GM12874 (cell line): ENCODE measurements at regions not wholly inside any gene's neighbourhood (a gene's known extent, or its start where the extent isn't known, plus 50 kb on each side); places are given as distances from the start of the nearest gene placed in this dataset.

Experiments
- TF ChIP-seq, protein P1 (sequence below): IDR thresholded peaks from 2 replicates; pipeline ENCODE4 v1.5.1; 2011; ENCODE audit warnings: low read depth, mild to moderate bottlenecking, control low read depth, low read length, moderate library complexity; ENCODE audit not compliant: insufficient read depth

DNA sequence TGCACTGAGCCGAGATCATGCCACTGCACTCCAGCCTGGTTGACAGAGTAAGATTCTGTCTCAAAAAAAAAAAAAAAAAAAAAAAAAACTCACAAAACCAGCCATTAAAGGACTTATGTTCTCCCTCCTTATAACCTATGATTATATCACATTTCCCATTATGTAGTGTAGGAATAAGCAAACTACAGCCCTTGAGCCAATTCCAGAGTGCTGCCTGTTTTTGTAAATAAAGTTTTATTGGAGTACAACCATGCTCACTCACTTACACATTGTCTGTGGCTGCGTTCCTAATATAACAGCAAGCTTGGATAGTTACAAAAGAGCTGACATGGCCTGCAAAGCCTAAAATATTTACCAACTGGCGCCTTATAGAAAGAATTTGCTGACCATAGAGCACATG, 72.7 kb upstream of the ARID5B start:
- TF ChIP-seq, protein P1, sequence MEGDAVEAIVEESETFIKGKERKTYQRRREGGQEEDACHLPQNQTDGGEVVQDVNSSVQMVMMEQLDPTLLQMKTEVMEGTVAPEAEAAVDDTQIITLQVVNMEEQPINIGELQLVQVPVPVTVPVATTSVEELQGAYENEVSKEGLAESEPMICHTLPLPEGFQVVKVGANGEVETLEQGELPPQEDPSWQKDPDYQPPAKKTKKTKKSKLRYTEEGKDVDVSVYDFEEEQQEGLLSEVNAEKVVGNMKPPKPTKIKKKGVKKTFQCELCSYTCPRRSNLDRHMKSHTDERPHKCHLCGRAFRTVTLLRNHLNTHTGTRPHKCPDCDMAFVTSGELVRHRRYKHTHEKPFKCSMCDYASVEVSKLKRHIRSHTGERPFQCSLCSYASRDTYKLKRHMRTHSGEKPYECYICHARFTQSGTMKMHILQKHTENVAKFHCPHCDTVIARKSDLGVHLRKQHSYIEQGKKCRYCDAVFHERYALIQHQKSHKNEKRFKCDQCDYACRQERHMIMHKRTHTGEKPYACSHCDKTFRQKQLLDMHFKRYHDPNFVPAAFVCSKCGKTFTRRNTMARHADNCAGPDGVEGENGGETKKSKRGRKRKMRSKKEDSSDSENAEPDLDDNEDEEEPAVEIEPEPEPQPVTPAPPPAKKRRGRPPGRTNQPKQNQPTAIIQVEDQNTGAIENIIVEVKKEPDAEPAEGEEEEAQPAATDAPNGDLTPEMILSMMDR, result no peak

DNA sequence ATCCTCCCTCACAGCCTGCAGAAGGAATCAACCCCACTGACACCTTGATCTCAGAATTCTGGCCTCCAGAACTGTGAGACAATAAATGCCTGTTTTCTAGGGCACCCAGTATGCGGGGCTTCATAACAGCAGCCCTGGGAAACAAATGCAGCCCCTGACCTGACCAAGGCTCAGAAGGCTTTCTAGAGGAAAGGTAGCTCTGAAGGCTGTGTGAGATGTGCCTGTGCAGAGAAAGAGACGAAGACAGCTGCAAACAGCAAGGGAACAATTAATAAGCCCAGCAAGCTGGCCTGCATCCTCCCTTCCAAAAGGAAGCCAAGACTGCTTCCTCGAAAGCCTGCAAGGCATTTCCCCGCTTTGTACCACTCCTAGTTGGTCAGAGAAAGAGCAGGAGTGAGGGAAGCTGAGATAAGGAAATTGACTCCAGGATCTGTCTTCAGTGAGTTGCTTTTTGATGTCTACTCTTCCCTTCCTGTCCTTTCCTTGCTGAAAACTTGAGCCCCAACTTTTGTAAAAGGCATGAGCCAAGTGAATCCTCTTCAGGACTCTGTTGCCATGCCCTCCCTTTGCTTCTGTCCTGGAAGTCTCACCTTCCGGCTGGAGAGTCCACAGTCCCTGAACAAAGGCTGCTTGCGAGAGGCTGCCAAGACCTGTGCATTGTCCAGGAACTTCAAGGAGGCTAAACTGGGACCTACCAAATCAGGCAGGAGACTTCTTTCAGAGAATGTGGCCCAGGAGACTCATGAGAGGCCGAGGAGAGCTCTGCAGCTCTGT, 71.2 kb upstream of the ARID5B start:
- TF ChIP-seq, protein P1, result no peak

DNA sequence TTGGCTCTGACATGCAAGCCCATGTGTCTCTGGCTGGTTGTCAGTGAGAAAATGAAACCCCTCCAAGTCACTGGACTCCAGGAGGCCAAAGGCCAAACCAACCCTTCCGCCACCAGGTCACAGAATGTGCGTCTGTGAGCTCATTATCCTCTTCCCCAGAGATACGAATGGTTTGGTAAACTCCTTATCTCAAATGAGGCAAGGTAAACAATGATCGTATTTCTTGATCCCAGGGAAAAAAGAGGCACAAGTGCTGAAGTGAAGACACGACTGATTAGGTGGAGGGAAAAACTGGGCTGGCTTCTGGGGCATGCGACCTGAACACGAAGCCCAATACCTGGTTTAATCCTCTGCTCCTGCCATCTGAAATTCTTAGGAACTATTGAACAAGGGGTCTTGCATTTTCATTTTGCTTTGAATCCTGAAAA, 70.6 kb upstream of the ARID5B start:
- TF ChIP-seq, protein P1, result no peak

DNA sequence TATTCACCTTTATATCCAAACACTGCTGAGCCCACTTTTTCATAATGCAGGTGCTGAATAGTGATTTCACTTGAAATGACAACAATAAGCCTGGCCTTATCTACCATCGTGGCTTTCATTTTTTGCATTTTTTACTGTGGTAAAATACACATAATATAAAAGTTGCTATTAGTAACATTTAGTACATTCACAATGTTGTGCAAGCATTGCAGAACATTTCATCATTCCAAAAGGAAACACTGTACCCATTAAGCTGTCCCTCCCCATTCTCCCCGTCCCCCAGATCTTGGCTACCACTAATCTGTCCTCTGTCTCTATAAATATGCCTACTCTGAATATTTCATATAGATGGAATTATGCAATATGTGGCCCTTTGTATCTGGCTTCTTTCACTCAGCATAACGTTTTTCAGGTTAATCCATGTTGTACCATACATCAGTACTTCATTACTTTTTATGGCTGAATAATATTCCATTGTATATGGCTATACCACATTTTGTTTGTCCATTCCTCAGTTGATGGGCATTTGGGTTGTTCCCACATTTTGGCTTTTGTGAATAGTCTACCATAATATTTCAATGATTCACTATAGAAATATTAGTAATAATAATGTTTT, 68.5 kb upstream of the ARID5B start:
- TF ChIP-seq, protein P1, result no peak

DNA sequence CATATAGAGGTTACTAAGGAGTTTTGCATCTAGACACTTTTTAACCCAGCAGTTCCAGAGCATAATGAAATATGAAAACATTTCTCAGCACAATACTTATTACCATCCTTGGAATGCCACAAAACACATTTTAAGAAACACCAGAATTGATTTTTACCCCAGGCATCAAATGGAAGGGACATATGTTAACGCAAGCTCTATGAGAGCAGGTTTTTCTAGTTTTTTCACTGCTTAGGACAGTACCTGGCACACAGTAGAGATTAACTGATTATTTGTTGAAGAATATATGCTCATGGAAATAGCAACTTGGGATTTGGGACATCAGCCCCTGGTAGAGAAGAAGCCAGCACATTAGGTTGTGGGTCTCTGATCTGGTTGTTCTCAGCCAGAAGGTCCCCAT, 67.0 kb upstream of the ARID5B start:
- TF ChIP-seq, protein P1, result no peak

- TF ChIP-seq, protein P1, result peak; percentile 44
These were observed 66.2 kb upstream of the ARID5B start for GRCh38 chr10:61835069-61835945.
